HCT116 (cell line): ENCODE measurements at regions not wholly inside any gene's neighbourhood (a gene's known extent, or its start where the extent isn't known, plus 50 kb on each side); places are given as distances from the start of the nearest gene placed in this dataset.

Experiments used
- ATAC-seq: fragments of 200-7000 bp; cut with Tn5 transposase; 2 replicates; pipeline ENCODE4 v1.9.1; 2020; ENCODE audit warnings: mild to moderate bottlenecking, moderate library complexity
- BruUV-seq: library from RNA; stranded (reverse); fragments of 400-500 nt; replicated peaks from 2 replicates; lab custom pipeline; 2021; lab: Mats Ljungman, UMichigan
- CTCF ChIA-PET: fragments of 300-600 bp; sonication (Branson Sonifier 250); formaldehyde crosslinking; loops from one replicate; lab custom pipeline; 2021; ENCODE audit warnings: antibody characterized with exemption; lab: Charles Lee
- POLR2A ChIA-PET: fragments of 300-600, 350-600 bp; sonication (Branson Sonifier 250); formaldehyde crosslinking; loops from one replicate; lab custom pipeline; 2021; ENCODE audit warnings: antibody characterized with exemption; lab: Charles Lee
- RAD21 ChIA-PET, 2 experiments: fragments of 300-600 bp; sonication (Branson Sonifier 250); formaldehyde crosslinking; loops; one replicate each; lab custom pipeline; 2023; ENCODE audit warnings: low total read pairs in 2 of 2; ENCODE audit not compliant: uncharacterized antibody in 2 of 2, unreplicated experiment in 2 of 2, low non-redundant PET in 1 of 2; lab: Charles Lee
- DNase-seq: peaks from one replicate; pipeline ENCODE4 v3.0.0-alpha.2; 2010; ENCODE audit warnings: low read depth, low spot score
- H2AFZ ChIP-seq: fragments of 200-600 bp; shearing (Covaris generic), sonication (generic); 2 replicates; pipeline ENCODE4 v1.6.1; 2017; ENCODE audit warnings: low read depth, mixed run types, mixed read lengths, antibody characterized with exemption, low read length; ENCODE audit not compliant: poor library complexity, severe bottlenecking
- H3K27ac ChIP-seq: 2 replicates; pipeline ENCODE4 v1.5.1; 2012; ENCODE audit warnings: low read depth, low read length
- H3K27me3 ChIP-seq: fragments of 200-600 bp; sonication (generic); 2 replicates; pipeline ENCODE4 v1.6.1; 2016; ENCODE audit warnings: mixed run types, low read length, mixed read lengths; ENCODE audit not compliant: insufficient read depth
- H3K36me3 ChIP-seq, 2 experiments: fragments of 200-500 bp in 1 of 2; fragments of 200-600 bp in 1 of 2; sonication (Bioruptor generic) in 1 of 2; sonication (generic) in 1 of 2; 2 replicates each; pipeline versions ENCODE4 v1.5.1 to v1.6.1; 2014 to 2016; ENCODE audit warnings: low read length in 2 of 2, inconsistent platforms in 1 of 2, mixed read lengths in 1 of 2, mixed run types in 1 of 2; ENCODE audit not compliant: insufficient read depth in 2 of 2, control insufficient read depth in 1 of 2
- H3K4me1 ChIP-seq, 2 experiments: fragments of 200-600 bp in 1 of 2; sonication (generic) in 1 of 2; 2 replicates each; pipeline versions ENCODE4 v1.5.1 to v1.6.1; 2012 to 2017; ENCODE audit warnings: low read length in 2 of 2, inconsistent platforms in 1 of 2, mild to moderate bottlenecking in 1 of 2, mixed read lengths in 1 of 2, mixed run types in 1 of 2, moderate library complexity in 1 of 2; ENCODE audit not compliant: insufficient read depth in 2 of 2, control insufficient read depth in 1 of 2
- H3K4me2 ChIP-seq: fragments of 200-600 bp; sonication (generic); 2 replicates; pipeline ENCODE4 v1.6.1; 2017; ENCODE audit warnings: mixed run types, low read length, mixed read lengths
- H3K4me3 ChIP-seq, 2 experiments: fragments of 200-600 bp in 1 of 2; sonication (generic) in 1 of 2; replicated peaks in 1 of 2; 2 replicates each; pipeline ENCODE4 v1.5.1; 2011 to 2016; ENCODE audit warnings: low read length in 2 of 2, control low read depth in 1 of 2, low read depth in 1 of 2, mild to moderate bottlenecking in 1 of 2, mixed read lengths in 1 of 2, mixed run types in 1 of 2
- H3K79me2 ChIP-seq: fragments of 200-600 bp; sonication (generic); 2 replicates; pipeline ENCODE4 v1.6.1; 2017; ENCODE audit warnings: mild to moderate bottlenecking, mixed run types, low read length, moderate library complexity, mixed read lengths; ENCODE audit not compliant: insufficient read depth
- H3K9ac ChIP-seq: fragments of 200-600 bp; sonication (generic); 2 replicates; pipeline ENCODE4 v1.6.1; 2016; ENCODE audit warnings: low read length, mixed read lengths
- H3K9me2 ChIP-seq: fragments of 200-600 bp; sonication (generic), shearing (Covaris generic); 2 replicates; pipeline ENCODE4 v1.6.1; 2017; ENCODE audit warnings: mixed run types, mild to moderate bottlenecking, moderate library complexity; ENCODE audit not compliant: insufficient read depth
- H3K9me3 ChIP-seq, 2 experiments: fragments of 200-500 bp in 1 of 2; fragments of 200-600 bp in 1 of 2; sonication (Bioruptor generic) in 1 of 2; sonication (generic) in 1 of 2; 2 replicates each; pipeline ENCODE4 v1.6.1; 2014 to 2017; ENCODE audit warnings: low read length in 2 of 2, mixed read lengths in 2 of 2, inconsistent platforms in 1 of 2, low read depth in 1 of 2, mild to moderate bottlenecking in 1 of 2, mixed run types in 1 of 2, moderate library complexity in 1 of 2; ENCODE audit not compliant: control insufficient read depth in 1 of 2, insufficient read depth in 1 of 2
- H4K20me1 ChIP-seq: fragments of 200-600 bp; sonication (generic), shearing (Covaris generic); 2 replicates; pipeline ENCODE4 v1.6.1; 2017; ENCODE audit warnings: mixed run types, mild to moderate bottlenecking, moderate library complexity; ENCODE audit not compliant: insufficient read depth
- CBX3 ChIP-seq: IDR thresholded peaks from 2 replicates; pipeline ENCODE4 v1.6.1; 2012; ENCODE audit warnings: low read depth
- CEBPB ChIP-seq: IDR thresholded peaks from 2 replicates; pipeline ENCODE4 v1.6.1; 2012; ENCODE audit warnings: low read depth
- EGR1 ChIP-seq: IDR thresholded peaks from 2 replicates; pipeline ENCODE4 v1.6.1; 2012; ENCODE audit warnings: low read depth
- EZH2 ChIP-seq: fragments of 200-600 bp; sonication (generic); IDR thresholded peaks from 2 replicates; pipeline ENCODE4 v1.6.1; 2017; ENCODE audit warnings: antibody characterized with exemption, mixed run types
- EZH2phosphoT487 ChIP-seq: fragments of 200-600 bp; IDR thresholded peaks from 2 replicates; pipeline ENCODE4 v1.6.1; 2018; ENCODE audit warnings: antibody characterized with exemption, borderline replicate concordance
- FOSL1 ChIP-seq: IDR thresholded peaks from 2 replicates; pipeline ENCODE4 v1.6.1; 2012; ENCODE audit warnings: low read depth
- JUND ChIP-seq: IDR thresholded peaks from 2 replicates; pipeline ENCODE4 v1.6.1; 2012
- POLR2AphosphoS5 ChIP-seq: IDR thresholded peaks from 2 replicates; pipeline ENCODE4 v1.6.1; 2011; ENCODE audit warnings: mild to moderate bottlenecking, low read depth, low read length, moderate library complexity
- RAD21 ChIP-seq: IDR thresholded peaks from 2 replicates; pipeline ENCODE4 v1.6.1; 2012; ENCODE audit warnings: low read depth, mild to moderate bottlenecking
- SIN3A ChIP-seq: IDR thresholded peaks from 2 replicates; pipeline ENCODE4 v1.6.1; 2012; ENCODE audit warnings: low read depth
- SP1 ChIP-seq: IDR thresholded peaks from 2 replicates; pipeline ENCODE4 v1.6.1; 2012; ENCODE audit warnings: low read depth
- TCF7L2 ChIP-seq: IDR thresholded peaks from 2 replicates; pipeline ENCODE4 v1.7.0; 2011; ENCODE audit warnings: borderline replicate concordance, inconsistent platforms; ENCODE audit not compliant: insufficient read depth, insufficient read length; ENCODE audit errors: extremely low read depth
- ZNF274 ChIP-seq: fragments of 200-500 bp; sonication (Bioruptor generic); IDR thresholded peaks from 2 replicates; pipeline ENCODE4 v1.6.1; 2014; ENCODE audit warnings: mild to moderate bottlenecking, low read depth, low read length, inconsistent platforms
- intact Hi-C: fragments of 100-400 bp; cut with micrococcal nuclease; formaldehyde crosslinking; loops from 2 replicates; pipeline ENCODE4 v1.10.0; 2022
- TF ChIP-seq, protein P1 (sequence below), 3 experiments: fragments of 200-600 bp in 1 of 3; sonication (generic) in 1 of 3; IDR thresholded peaks in 2 of 3; conservative IDR thresholded peaks in 1 of 3; 2 replicates each; pipeline ENCODE4 v1.5.1; 2012 to 2017; ENCODE audit warnings: low read depth in 2 of 3, low read length in 2 of 3, antibody characterized with exemption in 1 of 3, borderline replicate concordance in 1 of 3, control low read depth in 1 of 3, mild to moderate bottlenecking in 1 of 3, mixed read lengths in 1 of 3, mixed run types in 1 of 3, moderate library complexity in 1 of 3; ENCODE audit not compliant: insufficient read depth in 1 of 3
- TF ChIP-seq, protein P2 (sequence below): IDR thresholded peaks from 2 replicates; pipeline ENCODE4 v1.6.1; 2012
- TF ChIP-seq, protein P3 (sequence below): IDR thresholded peaks from 2 replicates; pipeline ENCODE4 v1.6.1; 2012; ENCODE audit warnings: low read depth

DNA sequence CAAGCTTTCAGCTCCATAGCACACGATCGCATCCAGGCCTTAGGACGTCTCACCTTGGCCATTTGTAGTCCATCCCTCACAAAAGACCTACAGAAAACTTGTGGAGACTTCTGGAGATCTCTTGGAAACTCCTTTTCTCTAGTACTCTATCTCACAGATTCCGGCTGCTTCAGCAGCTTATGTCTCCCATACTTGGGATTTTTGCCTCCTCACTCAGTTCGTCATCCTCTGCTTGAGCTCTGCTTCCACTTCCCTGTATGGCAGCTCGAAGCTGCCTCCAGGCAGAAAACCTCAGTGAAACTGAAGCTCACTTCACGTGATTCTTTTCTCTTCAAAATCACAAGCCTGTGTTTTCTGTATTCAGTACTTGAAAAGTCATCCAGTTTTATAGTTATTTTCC, 178.7 kb upstream of the GDF10 start:
- Histone ChIP-seq H3K4me3 (no peak overlapping the region), H3K79me2 (no peaks in the 10 kb centered on the region), H3K4me1 (no peaks in the 10 kb centered on the region), H3K9me2 (no peaks in the 10 kb centered on the region), H3K4me2 (no peak overlapping the region), H3K27me3 (peaks cover 3% of the 10 kb centered on the region; the same call in 1 of the 2 replicates), H2AFZ (no peak overlapping the region), H3K36me3 (no peaks in the 10 kb centered on the region), H3K9ac (no peak overlapping the region), H3K9me3 (no peaks in the 10 kb centered on the region), H4K20me1 (no peaks in the 10 kb centered on the region), H3K27ac (no peak overlapping the region)
- ChIA-PET POLR2A (no interaction called here), RAD21 (no interaction called here), CTCF (no interaction called here)
- ATAC-seq (no peak), DNase-seq (no peak)
- intact Hi-C loops, result no loop called here
- BruUV-seq, result no TSS peak
- no peak for TF ChIP-seq SP1
- no peak for TF ChIP-seq CBX3
- TF ChIP-seq CEBPB, result no peak
- TF ChIP-seq EZH2phosphoT487, result no peak
- TF ChIP-seq EZH2, result no peak
- no peak for TF ChIP-seq RAD21
- TF ChIP-seq FOSL1, result no peak
- TF ChIP-seq TCF7L2, result no peak
- TF ChIP-seq ZNF274, result no peak
- no peak for TF ChIP-seq JUND
- TF ChIP-seq SIN3A, result no peak

DNA sequence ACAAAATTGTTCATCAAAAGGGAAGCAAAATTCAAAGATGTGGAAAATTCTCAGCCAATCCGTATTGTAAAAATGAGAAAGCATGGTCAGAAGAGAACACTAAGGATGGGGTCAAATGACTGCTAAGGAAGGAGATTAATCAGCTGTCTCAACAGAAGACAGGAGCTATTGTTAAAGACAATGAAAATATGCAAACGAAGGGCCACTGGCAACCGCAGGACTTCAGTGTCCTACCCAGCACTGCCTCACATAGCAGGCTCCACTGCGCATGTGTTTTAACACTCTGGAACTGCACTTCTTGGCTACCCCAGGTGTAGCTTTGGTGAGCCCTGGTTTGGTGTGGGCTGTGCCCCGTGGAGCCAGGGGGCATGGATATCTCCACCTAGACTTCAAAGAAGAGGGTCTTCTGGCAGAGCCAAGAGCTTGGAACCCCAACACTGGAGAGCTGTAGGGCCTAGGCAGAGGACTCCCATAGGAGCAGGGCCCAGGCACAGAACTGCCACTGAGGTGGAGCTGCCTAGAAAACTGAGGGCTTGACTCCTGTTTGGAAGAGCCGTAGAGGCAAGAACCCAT, 176.2 kb upstream of the GDF10 start:
- no peaks in the 10 kb centered on the region for H3K79me2 ChIP-seq
- H3K9me3 ChIP-seq, result no peaks in the 10 kb centered on the region
- intact Hi-C loops, result no loop called here
- H3K9me2 ChIP-seq, result no peaks in the 10 kb centered on the region
- POLR2A ChIA-PET, result no interaction called here
- H3K9ac ChIP-seq, result no peak overlapping the region
- no peak for DNase-seq
- no peaks in the 10 kb centered on the region for H3K27me3 ChIP-seq
- no peak overlapping the region for H2AFZ ChIP-seq
- no peak overlapping the region for H3K4me2 ChIP-seq
- CTCF ChIA-PET, result no interaction called here
- no peak for ATAC-seq
- RAD21 ChIA-PET, result no interaction called here
- no peak overlapping the region for H3K27ac ChIP-seq
- H3K4me1 ChIP-seq, result no peaks in the 10 kb centered on the region
- H4K20me1 ChIP-seq, result no peaks in the 10 kb centered on the region
- no TSS peak for BruUV-seq
- no peaks in the 10 kb centered on the region for H3K36me3 ChIP-seq
- no peak overlapping the region for H3K4me3 ChIP-seq
- TF ChIP-seq, protein P1, sequence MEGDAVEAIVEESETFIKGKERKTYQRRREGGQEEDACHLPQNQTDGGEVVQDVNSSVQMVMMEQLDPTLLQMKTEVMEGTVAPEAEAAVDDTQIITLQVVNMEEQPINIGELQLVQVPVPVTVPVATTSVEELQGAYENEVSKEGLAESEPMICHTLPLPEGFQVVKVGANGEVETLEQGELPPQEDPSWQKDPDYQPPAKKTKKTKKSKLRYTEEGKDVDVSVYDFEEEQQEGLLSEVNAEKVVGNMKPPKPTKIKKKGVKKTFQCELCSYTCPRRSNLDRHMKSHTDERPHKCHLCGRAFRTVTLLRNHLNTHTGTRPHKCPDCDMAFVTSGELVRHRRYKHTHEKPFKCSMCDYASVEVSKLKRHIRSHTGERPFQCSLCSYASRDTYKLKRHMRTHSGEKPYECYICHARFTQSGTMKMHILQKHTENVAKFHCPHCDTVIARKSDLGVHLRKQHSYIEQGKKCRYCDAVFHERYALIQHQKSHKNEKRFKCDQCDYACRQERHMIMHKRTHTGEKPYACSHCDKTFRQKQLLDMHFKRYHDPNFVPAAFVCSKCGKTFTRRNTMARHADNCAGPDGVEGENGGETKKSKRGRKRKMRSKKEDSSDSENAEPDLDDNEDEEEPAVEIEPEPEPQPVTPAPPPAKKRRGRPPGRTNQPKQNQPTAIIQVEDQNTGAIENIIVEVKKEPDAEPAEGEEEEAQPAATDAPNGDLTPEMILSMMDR (IDR thresholded peaks at IDR 0.05 in 2 of 3, conservative IDR thresholded peaks at IDR 0.05 in 1 of 3; ENCODE audit: borderline replicate concordance in 1 of 3, insufficient read depth in 1 of 3, low read depth in 2 of 3, low read length in 2 of 3), result no peak
- TF ChIP-seq EGR1 (no peak), JUND (no peak), RAD21 (no peak), EZH2phosphoT487 (no peak), CBX3 (no peak), SP1 (no peak), POLR2AphosphoS5 (no peak), ZNF274 (no peak)
- TF ChIP-seq, protein P2, sequence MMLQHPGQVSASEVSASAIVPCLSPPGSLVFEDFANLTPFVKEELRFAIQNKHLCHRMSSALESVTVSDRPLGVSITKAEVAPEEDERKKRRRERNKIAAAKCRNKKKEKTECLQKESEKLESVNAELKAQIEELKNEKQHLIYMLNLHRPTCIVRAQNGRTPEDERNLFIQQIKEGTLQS, result no peak
- TF ChIP-seq, protein P3, sequence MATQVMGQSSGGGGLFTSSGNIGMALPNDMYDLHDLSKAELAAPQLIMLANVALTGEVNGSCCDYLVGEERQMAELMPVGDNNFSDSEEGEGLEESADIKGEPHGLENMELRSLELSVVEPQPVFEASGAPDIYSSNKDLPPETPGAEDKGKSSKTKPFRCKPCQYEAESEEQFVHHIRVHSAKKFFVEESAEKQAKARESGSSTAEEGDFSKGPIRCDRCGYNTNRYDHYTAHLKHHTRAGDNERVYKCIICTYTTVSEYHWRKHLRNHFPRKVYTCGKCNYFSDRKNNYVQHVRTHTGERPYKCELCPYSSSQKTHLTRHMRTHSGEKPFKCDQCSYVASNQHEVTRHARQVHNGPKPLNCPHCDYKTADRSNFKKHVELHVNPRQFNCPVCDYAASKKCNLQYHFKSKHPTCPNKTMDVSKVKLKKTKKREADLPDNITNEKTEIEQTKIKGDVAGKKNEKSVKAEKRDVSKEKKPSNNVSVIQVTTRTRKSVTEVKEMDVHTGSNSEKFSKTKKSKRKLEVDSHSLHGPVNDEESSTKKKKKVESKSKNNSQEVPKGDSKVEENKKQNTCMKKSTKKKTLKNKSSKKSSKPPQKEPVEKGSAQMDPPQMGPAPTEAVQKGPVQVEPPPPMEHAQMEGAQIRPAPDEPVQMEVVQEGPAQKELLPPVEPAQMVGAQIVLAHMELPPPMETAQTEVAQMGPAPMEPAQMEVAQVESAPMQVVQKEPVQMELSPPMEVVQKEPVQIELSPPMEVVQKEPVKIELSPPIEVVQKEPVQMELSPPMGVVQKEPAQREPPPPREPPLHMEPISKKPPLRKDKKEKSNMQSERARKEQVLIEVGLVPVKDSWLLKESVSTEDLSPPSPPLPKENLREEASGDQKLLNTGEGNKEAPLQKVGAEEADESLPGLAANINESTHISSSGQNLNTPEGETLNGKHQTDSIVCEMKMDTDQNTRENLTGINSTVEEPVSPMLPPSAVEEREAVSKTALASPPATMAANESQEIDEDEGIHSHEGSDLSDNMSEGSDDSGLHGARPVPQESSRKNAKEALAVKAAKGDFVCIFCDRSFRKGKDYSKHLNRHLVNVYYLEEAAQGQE, result no peak
